Mesodermal cell (in vitro differentiated cells): ENCODE measurements at regions not wholly inside any gene's neighbourhood (a gene's known extent, or its start where the extent isn't known, plus 50 kb on each side); places are given as distances from the start of the nearest gene placed in this dataset.

ENCODE experiments used
- H3K27ac ChIP-seq: 2 replicates; pipeline ENCODE4 v1.7.0; 2013; ENCODE audit warnings: mild to moderate bottlenecking, low read depth, low read length, moderate library complexity; ENCODE audit not compliant: severe bottlenecking
- H3K36me3 ChIP-seq: 2 replicates; pipeline ENCODE4 v1.7.1; 2013; ENCODE audit warnings: mild to moderate bottlenecking, low read length, moderate library complexity; ENCODE audit not compliant: control insufficient read depth, insufficient read depth
- H3K4me1 ChIP-seq: one replicate; pipeline ENCODE4 v1.7.1; 2013; ENCODE audit warnings: mild to moderate bottlenecking, low read length; ENCODE audit not compliant: insufficient read depth, control insufficient read depth, poor library complexity, severe bottlenecking
- H3K4me3 ChIP-seq: 2 replicates; pipeline ENCODE4 v1.7.0; 2013; ENCODE audit warnings: low read length, control low read depth, mild to moderate bottlenecking; ENCODE audit not compliant: insufficient read depth, poor library complexity, severe bottlenecking; ENCODE audit errors: extremely low read depth
- H3K9me3 ChIP-seq: 2 replicates; pipeline ENCODE4 v1.7.1; 2013; ENCODE audit warnings: mild to moderate bottlenecking, low read length, moderate library complexity; ENCODE audit not compliant: control insufficient read depth
- WGBS, 2 experiments: methylation state at CpG; one replicate each; pipeline ENCODE4 v1.1.5; 2013; ENCODE audit warnings: missing lambda C conversion rate in 2 of 2; ENCODE audit not compliant: insufficient coverage in 2 of 2; 5-methylcytosine and 5-hydroxymethylcytosine counted together

DNA sequence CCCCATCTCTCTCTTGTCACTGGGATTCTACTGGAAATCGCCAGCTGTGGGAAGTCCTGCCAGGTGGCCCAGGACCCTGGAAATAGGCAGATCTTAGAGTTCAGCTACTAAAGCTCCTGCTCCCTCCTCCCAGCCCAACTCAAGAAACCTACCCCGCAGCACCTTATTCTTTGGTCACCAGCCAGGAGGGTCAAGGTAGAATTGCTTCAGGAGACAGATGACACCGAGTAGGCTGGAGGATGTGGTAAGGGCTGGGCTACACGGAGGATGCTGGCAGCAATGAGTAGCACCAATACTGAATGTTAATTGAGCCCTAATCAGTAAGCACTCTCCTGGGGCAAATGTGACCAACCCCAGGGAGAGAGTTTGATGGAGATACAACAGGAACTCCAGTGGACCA, 119.7 kb upstream of the VASH1 start:
- H3K9me3 ChIP-seq: no peaks in the 10 kb centered on the region
- no peak overlapping the region for H3K4me3 ChIP-seq
- no peaks in the 10 kb centered on the region for H3K4me1 ChIP-seq
- no peaks in the 10 kb centered on the region for H3K36me3 ChIP-seq
- 83 to 90% methylated on average over 2 to 3 of the region's 4 CpGs for WGBS, 2 experiments
- H3K27ac ChIP-seq: no peak overlapping the region

DNA sequence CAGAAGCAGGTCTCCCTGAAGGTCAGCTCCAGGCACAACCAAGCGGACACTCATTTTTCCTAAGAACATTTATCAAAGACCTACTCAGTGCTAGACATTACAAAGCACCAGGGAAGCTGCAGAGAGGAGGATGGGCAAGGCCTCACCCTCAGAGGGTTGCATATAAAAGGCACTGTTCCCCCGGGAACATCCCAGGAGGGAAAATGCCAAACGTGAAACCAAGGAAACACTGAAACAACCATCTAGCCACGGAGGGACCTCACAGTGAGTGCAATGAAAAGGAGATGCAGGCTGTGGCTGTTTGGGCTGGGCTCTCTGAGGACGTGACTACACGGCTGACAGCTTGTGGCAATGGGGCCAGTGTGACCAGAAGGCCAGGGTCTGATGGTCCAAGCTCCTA, 117.4 kb upstream of the VASH1 start:
- Histone ChIP-seq H3K27ac (no peak overlapping the region), H3K9me3 (no peaks in the 10 kb centered on the region), H3K4me3 (no peak overlapping the region), H3K4me1 (no peaks in the 10 kb centered on the region), H3K36me3 (no peaks in the 10 kb centered on the region)
- WGBS, 2 experiments: 36 to 46% methylated on average over 5 of the region's 6 CpGs

DNA sequence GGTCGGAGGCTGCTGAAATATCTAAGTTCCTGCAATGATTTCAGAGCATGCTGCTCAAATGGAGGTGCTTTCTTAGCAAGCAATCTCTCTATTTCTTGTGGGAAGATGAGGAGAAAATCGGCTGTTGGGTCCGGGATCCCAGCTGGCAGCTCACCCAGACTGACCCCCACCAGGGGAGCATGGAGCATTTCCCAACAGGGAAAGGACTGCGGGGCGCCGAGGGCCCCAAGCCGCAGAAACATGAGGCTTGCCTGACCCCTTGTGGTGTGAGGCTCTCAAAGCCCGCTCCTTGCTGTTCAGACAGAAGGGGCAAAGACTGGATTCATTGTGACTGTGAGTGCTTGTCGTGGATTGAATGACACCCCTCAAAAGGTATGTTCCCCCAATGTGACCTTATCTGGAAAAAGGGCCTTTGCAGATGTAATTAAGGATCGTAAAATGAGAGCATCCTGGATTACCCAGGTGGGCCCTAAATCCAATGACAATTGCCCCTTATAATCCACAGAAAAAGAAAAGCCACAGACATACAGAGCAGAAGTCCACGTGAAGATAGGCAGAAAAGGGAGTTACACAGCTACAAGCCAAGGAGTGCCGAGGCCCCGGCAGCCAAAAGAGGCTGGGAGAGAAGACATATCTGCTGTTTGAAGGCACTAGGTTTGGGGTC, 116.3 kb upstream of the VASH1 start:
- Histone ChIP-seq H3K9me3 (no peaks in the 10 kb centered on the region), H3K4me1 (no peaks in the 10 kb centered on the region), H3K27ac (no peak overlapping the region), H3K4me3 (no peak overlapping the region), H3K36me3 (no peaks in the 10 kb centered on the region)
- 23 to 33% methylated on average over 7 to 9 of the region's 13 CpGs for WGBS, 2 experiments

DNA sequence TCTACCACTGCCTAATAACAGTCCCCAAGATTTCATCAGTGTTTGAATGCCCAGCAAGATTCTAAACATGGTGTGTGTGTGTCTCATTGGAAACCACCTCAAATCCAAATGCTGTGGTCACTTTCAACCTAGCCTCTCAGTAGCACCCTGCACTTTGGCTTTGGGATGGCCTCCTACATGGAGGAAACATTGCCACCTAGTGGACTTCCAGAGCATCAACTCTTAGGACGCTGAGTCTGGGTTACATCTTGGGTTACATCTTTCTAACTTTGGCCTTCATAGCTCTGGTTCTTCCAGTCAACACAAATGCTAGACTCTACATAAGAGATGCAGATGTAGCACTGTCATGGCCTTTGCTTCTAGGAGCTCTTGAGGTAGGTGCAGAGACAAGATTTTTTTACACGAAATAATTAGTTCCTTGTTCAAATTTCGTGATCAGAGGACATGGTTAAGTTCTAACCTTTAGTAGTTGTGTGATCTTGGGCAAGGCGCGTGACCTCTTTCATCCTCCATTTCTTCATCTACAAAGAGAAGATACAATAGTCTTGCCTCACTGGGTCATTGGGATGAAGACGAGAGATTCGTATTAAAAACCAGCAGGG, 113.5 kb upstream of the VASH1 start:
- Histone ChIP-seq H3K4me1 (no peaks in the 10 kb centered on the region), H3K36me3 (no peaks in the 10 kb centered on the region), H3K4me3 (no peak overlapping the region), H3K27ac (no peak overlapping the region), H3K9me3 (no peaks in the 10 kb centered on the region)
- WGBS, 2 experiments: 39 to 57% methylated on average over 3 to 4 of the region's 7 CpGs

DNA sequence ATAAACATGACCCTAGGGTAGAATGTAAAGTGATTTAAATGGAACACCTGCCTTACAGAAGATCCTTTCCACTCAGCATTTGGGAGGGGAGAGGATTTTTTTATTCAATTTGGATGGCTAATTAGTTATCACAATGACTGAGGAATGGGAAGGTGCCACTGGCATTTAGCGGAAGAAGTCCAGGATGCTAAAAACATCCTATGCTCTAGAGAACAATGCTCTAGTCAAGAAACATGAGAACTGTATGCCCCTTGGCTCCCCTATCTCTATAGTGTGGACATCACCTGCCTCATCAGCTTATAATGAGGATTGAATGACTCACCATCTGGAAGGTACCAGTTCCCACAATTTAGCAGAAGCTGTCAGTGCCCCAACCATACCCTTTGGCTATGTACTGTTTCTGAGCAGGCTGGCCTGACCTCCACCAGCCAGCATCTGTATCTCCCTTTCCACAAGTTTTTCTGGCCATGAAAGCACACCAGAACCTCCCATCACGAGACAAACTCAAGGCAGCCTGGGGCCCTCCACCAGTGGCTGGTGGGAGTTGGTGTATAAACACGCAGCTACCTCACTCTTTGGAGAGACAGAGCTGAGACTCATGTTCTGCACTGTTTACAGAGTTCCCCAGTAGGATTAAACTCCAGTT, 109.7 kb upstream of the VASH1 start:
- 73 to 75% methylated on average over 1 to 2 of the region's 3 CpGs for WGBS, 2 experiments
- Histone ChIP-seq H3K4me3 (no peak overlapping the region), H3K36me3 (no peaks in the 10 kb centered on the region), H3K4me1 (no peaks in the 10 kb centered on the region), H3K9me3 (no peaks in the 10 kb centered on the region), H3K27ac (no peak overlapping the region)

DNA sequence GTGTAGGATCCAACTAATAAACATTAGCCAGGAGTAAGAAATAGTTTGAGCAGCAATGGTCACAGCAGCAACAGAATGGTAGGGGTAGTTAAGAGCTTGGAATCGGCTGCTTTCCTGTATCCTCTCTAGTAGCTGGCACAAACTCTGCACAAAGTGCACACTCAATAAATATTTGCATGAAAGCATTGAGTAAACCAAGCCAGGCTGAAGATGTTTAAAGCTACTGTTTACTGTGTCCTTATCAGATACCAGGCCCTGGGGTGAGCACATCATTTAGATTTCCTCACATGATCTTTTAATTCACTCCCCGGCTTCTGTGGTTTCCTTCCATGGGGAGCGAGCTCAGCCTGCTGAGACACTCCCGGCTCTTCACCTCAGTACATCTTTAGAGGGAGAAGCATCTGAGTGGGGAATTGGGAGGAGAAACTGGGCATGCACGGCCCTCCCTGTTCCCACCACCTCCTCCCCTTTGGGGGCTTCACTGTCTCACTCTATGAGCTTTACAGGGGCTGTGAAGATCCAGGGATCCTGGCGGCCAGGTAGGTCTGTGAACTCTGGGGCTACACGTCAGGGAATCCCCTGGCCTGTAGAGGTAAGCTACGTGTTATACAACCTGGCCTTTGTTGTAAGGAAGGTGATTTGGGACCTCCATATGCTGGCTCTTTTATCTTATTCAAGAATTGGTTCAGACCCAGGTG, 107.2 kb upstream of the VASH1 start:
- Histone ChIP-seq H3K9me3 (peaks cover 5% of the 10 kb centered on the region), H3K36me3 (no peaks in the 10 kb centered on the region), H3K4me1 (no peaks in the 10 kb centered on the region), H3K27ac (no peak overlapping the region), H3K4me3 (no peak overlapping the region)
- WGBS, 2 experiments: 86 to 90% methylated on average over 2 to 5 of the region's 8 CpGs

DNA sequence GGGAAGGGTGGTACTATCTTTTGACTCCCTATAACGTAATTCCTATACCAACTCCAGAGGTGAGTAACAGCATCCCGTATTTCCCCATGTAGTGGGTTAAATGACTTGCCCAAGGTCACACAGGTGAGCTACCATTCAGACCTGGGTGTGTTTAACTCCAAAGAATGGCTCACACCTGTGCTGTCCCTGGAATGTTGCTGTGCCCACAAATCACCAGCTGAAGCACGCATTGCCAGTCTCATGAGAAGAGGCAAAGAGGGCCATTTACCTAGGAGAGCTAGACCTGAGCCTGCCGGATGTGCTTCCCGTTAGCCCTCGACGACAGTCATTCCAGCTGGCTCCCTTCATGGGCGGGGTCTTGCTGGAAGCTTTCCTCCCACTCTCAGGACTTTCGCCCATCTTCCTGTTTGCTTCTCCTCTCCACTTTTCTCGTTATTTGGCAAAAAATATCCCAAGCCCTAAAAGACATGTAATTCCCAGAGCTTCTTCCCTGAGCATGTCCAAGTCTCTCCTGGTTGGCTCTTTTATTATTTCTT, 106.6 kb upstream of the VASH1 start:
- no peak overlapping the region for H3K4me3 ChIP-seq
- H3K36me3 ChIP-seq: no peaks in the 10 kb centered on the region
- WGBS, 2 experiments: 81% methylated on average over 8 to 9 of the region's 10 CpGs
- no peak overlapping the region for H3K27ac ChIP-seq
- no peaks in the 10 kb centered on the region for H3K4me1 ChIP-seq
- H3K9me3 ChIP-seq: peaks cover 5% of the 10 kb centered on the region

DNA sequence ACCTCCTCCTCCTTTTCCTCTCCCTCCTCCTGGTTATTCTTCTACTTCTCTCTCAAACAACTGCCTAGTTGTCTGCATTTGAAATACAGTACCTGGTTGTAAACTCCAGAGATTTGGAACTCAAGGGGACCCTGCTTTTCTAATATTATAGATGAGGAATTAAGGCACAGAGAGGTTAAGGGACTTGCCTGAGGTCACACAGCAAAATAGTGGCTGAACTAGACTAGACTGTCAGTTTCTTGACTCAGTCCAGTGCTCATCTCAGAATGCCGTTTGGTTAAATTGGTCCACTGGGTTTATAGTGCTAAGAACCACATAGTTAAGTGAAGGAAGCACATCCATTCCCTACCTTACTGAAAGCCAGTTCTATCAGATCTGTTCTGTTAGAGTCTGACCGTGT, 105.9 kb upstream of the VASH1 start:
- Histone ChIP-seq H3K4me1 (no peaks in the 10 kb centered on the region), H3K4me3 (no peak overlapping the region), H3K9me3 (peaks cover 5% of the 10 kb centered on the region), H3K36me3 (no peaks in the 10 kb centered on the region), H3K27ac (no peak overlapping the region)
- 78 to 93% methylated on average over 2 of the region's 2 CpGs for WGBS, 2 experiments

DNA sequence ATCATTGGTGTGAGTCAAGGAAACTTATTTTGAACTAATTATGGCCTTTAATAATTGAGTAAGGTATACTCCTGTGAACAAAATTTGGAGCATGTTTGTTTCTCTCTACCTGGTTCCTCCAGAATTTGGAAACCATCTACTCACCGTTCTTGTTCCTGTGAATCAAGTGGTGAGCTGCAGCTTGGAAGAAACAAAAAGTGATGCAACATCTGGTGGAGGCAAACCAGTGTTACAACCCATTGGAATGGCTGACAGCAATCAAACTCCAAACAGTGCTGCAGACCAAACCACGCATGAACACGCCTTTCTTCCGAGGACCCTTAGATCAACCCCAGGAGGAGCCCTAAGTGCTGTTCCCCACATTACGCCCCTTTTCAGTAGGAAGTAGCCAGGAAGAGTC, 104.7 kb upstream of the VASH1 start:
- Histone ChIP-seq H3K36me3 (no peaks in the 10 kb centered on the region), H3K4me1 (no peaks in the 10 kb centered on the region), H3K9me3 (peaks cover 5% of the 10 kb centered on the region), H3K4me3 (no peak overlapping the region), H3K27ac (no peak overlapping the region)
- 91 to 92% methylated on average over 3 to 4 of the region's 5 CpGs for WGBS, 2 experiments

DNA sequence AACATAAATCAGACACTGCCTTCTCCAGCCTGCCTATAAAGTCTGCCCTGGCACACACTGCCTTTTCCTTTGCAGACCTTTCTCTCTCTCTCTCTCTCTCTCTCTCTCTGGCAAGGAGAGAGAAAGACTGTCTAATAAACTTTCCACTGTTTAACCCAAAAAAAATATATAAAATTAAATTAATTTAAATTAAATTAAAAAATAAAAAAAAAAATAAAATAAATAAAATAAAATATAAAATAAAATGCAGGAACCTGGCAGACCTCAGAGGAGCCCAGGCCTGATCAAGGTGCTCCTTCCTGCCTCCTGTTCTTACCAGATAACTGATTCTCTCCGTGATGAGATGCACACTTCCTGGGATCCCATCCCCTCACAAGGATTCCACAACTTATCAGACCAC, 103.9 kb upstream of the VASH1 start:
- no peaks in the 10 kb centered on the region for H3K4me1 ChIP-seq
- peaks cover 5% of the 10 kb centered on the region for H3K9me3 ChIP-seq
- H3K36me3 ChIP-seq: no peaks in the 10 kb centered on the region
- H3K27ac ChIP-seq: no peak overlapping the region
- no peak overlapping the region for H3K4me3 ChIP-seq
- 100% methylated on average over 1 of the region's 1 CpG; no CpG with 5 or more reads in 1 of the 2 experiments for WGBS, 2 experiments
